BJ (cell line): ENCODE measurements at regions not wholly inside any gene's neighbourhood (a gene's known extent, or its start where the extent isn't known, plus 50 kb on each side); places are given as distances from the start of the nearest gene placed in this dataset.

ENCODE experiments used
- CTCF ChIA-PET: fragments of 350-600 bp; formaldehyde crosslinking; extraction: SDS; loops from one replicate; lab custom pipeline; 2021; ENCODE audit warnings: antibody characterized with exemption, inconsistent platforms; lab: Yijun Ruan, JAX
- POLR2A ChIA-PET: fragments of 300-600 bp; sonication (Branson Sonifier 250); formaldehyde crosslinking; extraction: SDS; loops from one replicate; lab custom pipeline; 2021; ENCODE audit warnings: antibody characterized with exemption; lab: Charles Lee
- DNase-seq: peaks from one replicate; pipeline ENCODE4 v3.0.0-alpha.2; 2011; ENCODE audit warnings: low read depth
- H3K27me3 ChIP-seq: 2 replicates; pipeline ENCODE4 v1.6.0; 2011; ENCODE audit warnings: low read length; ENCODE audit not compliant: control insufficient read depth, insufficient read depth
- H3K36me3 ChIP-seq: 2 replicates; pipeline ENCODE4 v1.5.1; 2011; ENCODE audit warnings: low read length; ENCODE audit not compliant: control insufficient read depth, insufficient read depth
- H3K4me3 ChIP-seq: 2 replicates; pipeline ENCODE4 v1.5.1; 2011; ENCODE audit warnings: low read depth, mild to moderate bottlenecking, control low read depth, low read length
- TF ChIP-seq, protein P1 (sequence below): IDR thresholded peaks from 2 replicates; pipeline ENCODE4 v1.5.1; 2011; ENCODE audit warnings: low read depth, mild to moderate bottlenecking, control low read depth, inconsistent platforms, low read length, moderate library complexity; ENCODE audit not compliant: insufficient read depth

DNA sequence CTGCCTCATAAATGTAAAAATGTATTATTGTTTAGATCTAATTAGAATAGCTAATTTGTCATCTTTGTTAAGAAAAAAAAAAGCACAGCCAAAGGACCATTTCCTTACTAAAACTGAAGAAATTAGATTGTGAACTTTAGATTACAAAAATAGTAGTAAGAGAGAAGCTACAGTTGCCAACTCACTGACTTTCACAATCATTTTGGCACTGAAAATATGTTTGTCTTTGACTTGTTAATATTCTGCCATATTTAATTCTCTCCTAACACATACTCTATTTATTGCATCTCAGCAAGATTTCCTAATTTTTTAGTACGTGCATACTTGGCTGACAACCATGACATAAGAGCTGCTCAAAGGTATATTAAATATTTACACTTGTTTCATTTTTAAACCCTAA, 297.1 kb downstream of the TUSC1 start:
- ChIA-PET CTCF (no interaction called here), POLR2A (no interaction called here)
- H3K4me3 ChIP-seq, result no peak overlapping the region
- H3K36me3 ChIP-seq, result no peaks in the 10 kb centered on the region
- DNase-seq, result no peak
- TF ChIP-seq, protein P1, sequence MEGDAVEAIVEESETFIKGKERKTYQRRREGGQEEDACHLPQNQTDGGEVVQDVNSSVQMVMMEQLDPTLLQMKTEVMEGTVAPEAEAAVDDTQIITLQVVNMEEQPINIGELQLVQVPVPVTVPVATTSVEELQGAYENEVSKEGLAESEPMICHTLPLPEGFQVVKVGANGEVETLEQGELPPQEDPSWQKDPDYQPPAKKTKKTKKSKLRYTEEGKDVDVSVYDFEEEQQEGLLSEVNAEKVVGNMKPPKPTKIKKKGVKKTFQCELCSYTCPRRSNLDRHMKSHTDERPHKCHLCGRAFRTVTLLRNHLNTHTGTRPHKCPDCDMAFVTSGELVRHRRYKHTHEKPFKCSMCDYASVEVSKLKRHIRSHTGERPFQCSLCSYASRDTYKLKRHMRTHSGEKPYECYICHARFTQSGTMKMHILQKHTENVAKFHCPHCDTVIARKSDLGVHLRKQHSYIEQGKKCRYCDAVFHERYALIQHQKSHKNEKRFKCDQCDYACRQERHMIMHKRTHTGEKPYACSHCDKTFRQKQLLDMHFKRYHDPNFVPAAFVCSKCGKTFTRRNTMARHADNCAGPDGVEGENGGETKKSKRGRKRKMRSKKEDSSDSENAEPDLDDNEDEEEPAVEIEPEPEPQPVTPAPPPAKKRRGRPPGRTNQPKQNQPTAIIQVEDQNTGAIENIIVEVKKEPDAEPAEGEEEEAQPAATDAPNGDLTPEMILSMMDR, result no peak
- H3K27me3 ChIP-seq, result no peaks in the 10 kb centered on the region

DNA sequence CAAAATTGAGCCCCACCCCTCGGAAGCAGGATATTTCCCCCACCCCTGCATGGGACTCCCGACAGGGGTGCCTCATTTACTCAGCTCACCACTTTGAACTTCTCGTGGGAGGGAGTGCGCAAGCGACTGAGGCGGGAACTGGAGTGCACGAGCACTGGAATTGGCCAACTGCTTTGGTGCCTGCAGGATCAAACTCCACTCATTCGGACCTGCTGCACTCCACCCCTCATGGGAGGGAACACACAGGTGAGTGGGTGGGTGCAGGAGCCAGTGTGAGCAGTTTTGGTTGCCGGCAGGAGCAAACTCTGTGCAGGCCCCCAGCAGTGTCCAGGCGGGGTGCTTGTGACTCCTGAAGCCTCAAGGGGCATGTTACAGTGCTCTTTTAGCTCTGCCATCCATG, 301.2 kb downstream of the TUSC1 start:
- no peak for DNase-seq

DNA sequence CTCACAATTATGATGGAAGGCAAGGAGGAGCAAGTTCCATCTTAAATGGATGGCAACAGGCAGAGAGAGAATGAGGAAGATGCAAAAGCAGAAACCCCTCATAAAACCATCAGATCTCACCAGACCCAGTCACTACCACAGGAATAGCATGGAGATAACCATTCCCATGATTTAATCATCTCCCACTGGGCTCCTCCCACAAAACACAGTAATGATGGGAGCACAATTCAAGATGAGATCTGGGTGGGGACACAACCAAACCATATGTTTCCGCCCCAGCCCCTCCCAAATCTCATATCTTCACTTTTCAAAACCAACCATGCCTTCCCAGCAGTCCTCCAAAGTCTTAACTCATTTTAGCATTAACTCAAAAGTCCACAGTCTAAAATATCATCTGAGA, 304.0 kb downstream of the TUSC1 start:
- no peaks in the 10 kb centered on the region for H3K36me3 ChIP-seq
- no peak overlapping the region for H3K4me3 ChIP-seq
- H3K27me3 ChIP-seq, result no peaks in the 10 kb centered on the region
- CTCF ChIA-PET, result no interaction called here
- POLR2A ChIA-PET, result no interaction called here
- TF ChIP-seq, protein P1, result no peak
- DNase-seq, result no peak

More for the DNA sequence above, 301.2 kb downstream of the TUSC1 start:
- Histone ChIP-seq H3K4me3 (no peak overlapping the region), H3K27me3 (no peaks in the 10 kb centered on the region), H3K36me3 (no peaks in the 10 kb centered on the region)
- TF ChIP-seq, protein P1, result no peak
- POLR2A ChIA-PET, result no interaction called here
- CTCF ChIA-PET, result no interaction called here

DNA sequence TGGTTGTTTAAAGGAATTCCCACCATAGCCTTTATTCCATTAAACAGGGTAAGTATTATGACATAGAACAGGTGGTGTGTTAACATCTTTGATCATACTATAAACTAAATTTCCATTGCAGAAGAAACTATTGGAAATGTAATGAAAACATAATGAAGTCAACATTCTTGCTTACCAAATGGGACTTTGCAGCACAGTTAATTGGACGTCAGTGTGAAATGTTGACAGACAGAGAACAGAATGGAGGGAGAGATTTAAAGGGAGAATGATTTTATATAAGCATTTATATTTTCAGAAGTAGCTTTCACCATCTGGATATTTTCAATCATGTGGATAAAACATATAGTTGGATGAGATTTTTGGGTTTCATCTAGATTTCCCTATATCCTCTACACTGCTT, 311.3 kb downstream of the TUSC1 start:
- H3K4me3 ChIP-seq, result no peak overlapping the region
- ChIA-PET POLR2A (no interaction called here), CTCF (no interaction called here)
- DNase-seq, result no peak
- H3K27me3 ChIP-seq, result no peaks in the 10 kb centered on the region
- H3K36me3 ChIP-seq, result no peaks in the 10 kb centered on the region
- TF ChIP-seq, protein P1, result no peak

GRCh38 chr9:25353783-25354182, 324.5 kb downstream of the TUSC1 start:
- TF ChIP-seq, protein P1, result no peak
- ChIA-PET POLR2A (no interaction called here), CTCF (no interaction called here)

More at GRCh38 chr9:25353783-25354182, 324.5 kb downstream of the TUSC1 start:
- H3K36me3 ChIP-seq, result no peaks in the 10 kb centered on the region
- H3K4me3 ChIP-seq, result no peak overlapping the region
- no peak for DNase-seq
- H3K27me3 ChIP-seq, result no peaks in the 10 kb centered on the region
